Stimulated activated CD8-positive, alpha-beta memory T cell treated with anti-CD3 and anti-CD28 coated beads, Interleukin-4, amount 100 ng/mL, for 48 hours (primary cell): ENCODE measurements at regions not wholly inside any gene's neighbourhood (a gene's known extent, or its start where the extent isn't known, plus 50 kb on each side); places are given as distances from the start of the nearest gene placed in this dataset.
"Not testable (repeated sequence)": the region's sequence is repeated elsewhere in the genome, so short reads cannot be mapped to it uniquely, and the experiment has no call there.

Experiments
- DNase-seq: peaks from one replicate; pipeline ENCODE4 v3.0.0-alpha.2; 2020

- no peak for DNase-seq
Measured at GRCh38 chr1:29583727-29584126, 347.4 kb downstream of the PTPRU start.

GRCh38 chr1:29581256-29581655, 344.9 kb downstream of the PTPRU start:
- no peak for DNase-seq

GRCh38 chr1:29579821-29580425, 343.6 kb downstream of the PTPRU start:
- DNase-seq: no peak

- DNase-seq: no peak
Measured at GRCh38 chr1:29577512-29577911, 341.2 kb downstream of the PTPRU start.

GRCh38 chr1:29576510-29576909, 340.2 kb downstream of the PTPRU start:
- no peak for DNase-seq

GRCh38 chr1:29575826-29576225, 339.5 kb downstream of the PTPRU start:
- DNase-seq: no peak

GRCh38 chr1:29575277-29575676, 339.0 kb downstream of the PTPRU start:
- no peak for DNase-seq

GRCh38 chr1:29574871-29575270, 338.5 kb downstream of the PTPRU start:
- DNase-seq: no peak

- DNase-seq: no peak
Measured at GRCh38 chr1:29569971-29570634, 333.8 kb downstream of the PTPRU start.

GRCh38 chr1:29567257-29567656, 330.9 kb downstream of the PTPRU start:
- DNase-seq: no peak

GRCh38 chr1:29565490-29565889, 329.2 kb downstream of the PTPRU start:
- no peak for DNase-seq

- DNase-seq: no peak
Measured at GRCh38 chr1:29563571-29563970, 327.2 kb downstream of the PTPRU start.

GRCh38 chr1:29563092-29563491, 326.8 kb downstream of the PTPRU start:
- DNase-seq: no peak

- DNase-seq: no peak
Measured at GRCh38 chr1:29559056-29559455, 322.7 kb downstream of the PTPRU start.

- DNase-seq: no peak
Measured at GRCh38 chr1:29557701-29558600, 321.6 kb downstream of the PTPRU start.

- DNase-seq: no peak
Measured at GRCh38 chr1:29557066-29557465, 320.7 kb downstream of the PTPRU start.

GRCh38 chr1:29556657-29557056, 320.3 kb downstream of the PTPRU start:
- no peak for DNase-seq

- no peak for DNase-seq
Measured at GRCh38 chr1:29555043-29555620, 318.8 kb downstream of the PTPRU start.

- DNase-seq: no peak
Measured at GRCh38 chr1:29554208-29554778, 318.0 kb downstream of the PTPRU start.

- no peak for DNase-seq
Measured at GRCh38 chr1:29551123-29551936, 315.0 kb downstream of the PTPRU start.

- DNase-seq: no peak
Measured at GRCh38 chr1:29550119-29550841, 314.0 kb downstream of the PTPRU start.

GRCh38 chr1:29549728-29550118, 313.4 kb downstream of the PTPRU start:
- not testable (repeated sequence) for DNase-seq
